Stimulated activated CD4-positive, alpha-beta T cell treated with anti-CD3 and anti-CD28 coated beads, Interleukin-2, amount 100 ng/mL, for 24 hours (primary cell): ENCODE measurements at regions not wholly inside any gene's neighbourhood (a gene's known extent, or its start where the extent isn't known, plus 50 kb on each side); places are given as distances from the start of the nearest gene placed in this dataset.
"Not testable (repeated sequence)": the region's sequence is repeated elsewhere in the genome, so short reads cannot be mapped to it uniquely, and the experiment has no call there.

Experiments used
- DNase-seq, 2 donors: peaks; one replicate each; pipeline ENCODE4 v3.0.0-alpha.2; 2020

DNA sequence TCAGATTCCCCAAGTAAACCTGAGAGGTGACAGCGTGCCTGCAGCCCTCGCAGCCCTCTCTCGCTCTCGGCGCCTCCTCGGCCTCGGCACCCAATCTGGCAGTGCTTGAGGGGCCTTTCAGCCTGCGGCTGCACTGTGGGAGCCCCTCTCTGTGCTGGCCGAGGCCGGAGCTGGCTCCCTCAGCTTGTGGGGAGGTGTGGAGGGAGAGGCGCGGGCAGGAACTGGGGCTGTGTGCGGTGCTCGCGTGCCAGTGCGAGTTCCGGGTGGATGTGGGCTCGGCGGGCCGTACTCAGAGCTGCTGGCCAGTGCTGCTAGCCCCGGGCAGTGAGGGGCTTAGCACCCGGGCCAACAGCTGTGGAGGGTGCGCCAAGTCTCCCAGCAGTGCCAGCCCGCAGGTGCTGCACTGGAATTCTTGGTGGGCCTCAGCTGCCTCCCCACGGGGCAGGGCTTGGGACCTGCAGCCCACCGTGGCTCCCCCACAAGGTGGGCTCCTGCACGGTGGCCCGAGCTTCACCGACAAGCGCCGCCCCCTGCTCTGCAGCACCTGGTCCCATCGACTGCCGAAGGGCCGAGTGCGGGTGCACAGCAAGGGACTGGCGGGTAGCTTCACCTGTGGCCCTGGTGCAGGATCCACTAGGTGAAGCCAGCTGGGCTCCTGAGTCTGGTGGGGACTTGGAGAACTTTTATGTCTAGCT lies 809.7 kb upstream of the ADGRB3 start:
- no peak for DNase-seq

DNA sequence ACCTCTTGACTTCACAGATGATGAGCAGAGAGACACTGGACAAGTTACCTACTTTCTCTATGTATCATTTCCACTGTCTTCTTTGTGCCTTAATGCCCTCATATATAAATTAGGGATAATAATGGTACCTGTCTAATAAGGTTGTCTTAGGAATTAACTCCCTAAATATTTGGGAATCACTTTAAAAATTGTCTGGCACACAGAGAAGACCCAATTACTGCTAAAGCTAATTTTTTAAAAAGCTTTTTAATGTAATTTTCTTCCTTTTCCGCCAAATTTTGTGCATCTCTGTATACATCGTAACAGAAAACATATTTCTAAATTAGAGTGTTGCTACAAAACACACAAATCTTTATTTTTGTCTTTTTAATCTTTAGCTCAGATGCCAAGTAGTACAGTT lies 816.8 kb upstream of the ADGRB3 start:
- DNase-seq = no peak

DNA sequence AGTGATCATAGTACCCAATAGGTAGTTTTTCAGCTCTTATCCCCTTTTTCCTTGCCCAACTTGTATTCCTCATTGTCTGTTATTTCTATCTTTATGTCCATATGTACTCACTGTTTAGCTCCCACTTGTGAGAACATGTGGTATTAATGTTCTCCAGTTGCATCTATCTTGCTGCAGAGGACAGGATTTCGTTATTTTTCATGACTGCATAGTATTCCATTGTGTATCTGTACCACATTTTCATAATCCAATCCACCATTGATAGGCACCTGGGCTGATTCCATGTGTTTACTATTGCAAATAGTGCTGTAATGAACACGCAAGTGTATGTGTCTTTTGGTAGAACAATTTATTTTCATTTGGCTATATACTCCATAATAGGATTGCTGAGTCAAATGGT lies 819.5 kb upstream of the ADGRB3 start:
- no peak for DNase-seq

DNA sequence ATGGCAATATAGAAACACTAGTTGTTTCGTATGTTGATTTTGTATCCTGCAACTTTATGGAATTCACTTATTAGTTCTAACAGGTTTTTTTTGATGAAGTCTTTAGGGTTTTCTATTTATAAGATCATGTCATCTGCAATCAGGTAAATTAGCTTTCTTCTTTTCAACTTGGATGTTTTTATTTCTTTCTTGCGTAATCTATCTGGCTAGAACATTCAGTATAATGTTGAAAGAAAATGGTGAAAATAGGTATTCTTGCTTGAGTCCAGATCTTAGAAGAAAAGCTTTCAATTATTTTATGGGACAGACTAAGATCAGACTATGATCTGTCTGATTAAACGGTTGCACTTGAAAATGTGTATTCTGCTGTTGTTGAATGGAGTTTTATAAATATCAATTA lies 820.8 kb upstream of the ADGRB3 start:
- no peak for DNase-seq

DNA sequence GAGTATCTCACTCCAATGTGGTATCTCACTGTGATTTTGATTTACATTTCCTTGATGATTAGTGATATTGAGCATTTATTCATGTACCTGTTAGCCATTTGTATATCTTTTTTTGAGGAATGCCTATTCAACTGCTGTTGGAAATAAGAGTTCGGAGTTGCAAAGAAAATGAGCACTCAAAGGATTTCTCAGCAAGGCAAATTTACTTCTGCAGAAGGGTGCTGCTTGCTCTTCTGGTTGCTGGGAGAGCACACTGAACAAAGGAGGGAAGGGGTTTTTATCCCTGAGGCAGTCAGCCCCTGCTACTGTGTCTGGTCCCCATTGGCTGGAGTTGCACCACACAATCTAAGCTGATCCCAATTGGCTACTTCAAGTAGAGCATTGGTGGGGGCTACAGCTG lies 822.4 kb upstream of the ADGRB3 start:
- no peak for DNase-seq

DNA sequence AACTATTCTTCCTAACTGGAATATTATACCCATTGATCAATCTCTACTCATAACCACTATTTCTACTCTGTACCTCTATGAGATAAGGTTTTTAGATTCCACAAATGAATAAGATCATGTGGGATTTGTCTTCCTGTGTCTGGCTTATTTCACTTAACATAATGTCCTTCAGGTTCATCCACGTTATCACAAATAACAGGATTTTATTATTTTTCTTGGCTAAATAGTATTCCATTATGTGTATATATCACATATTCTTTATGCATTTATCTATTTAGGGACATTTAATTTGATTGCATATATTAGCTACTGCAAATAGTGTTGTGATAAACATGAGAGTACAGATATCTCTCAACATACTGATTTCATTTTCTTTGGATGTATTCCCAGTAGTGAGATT lies 823.0 kb upstream of the ADGRB3 start:
- DNase-seq = no peak

DNA sequence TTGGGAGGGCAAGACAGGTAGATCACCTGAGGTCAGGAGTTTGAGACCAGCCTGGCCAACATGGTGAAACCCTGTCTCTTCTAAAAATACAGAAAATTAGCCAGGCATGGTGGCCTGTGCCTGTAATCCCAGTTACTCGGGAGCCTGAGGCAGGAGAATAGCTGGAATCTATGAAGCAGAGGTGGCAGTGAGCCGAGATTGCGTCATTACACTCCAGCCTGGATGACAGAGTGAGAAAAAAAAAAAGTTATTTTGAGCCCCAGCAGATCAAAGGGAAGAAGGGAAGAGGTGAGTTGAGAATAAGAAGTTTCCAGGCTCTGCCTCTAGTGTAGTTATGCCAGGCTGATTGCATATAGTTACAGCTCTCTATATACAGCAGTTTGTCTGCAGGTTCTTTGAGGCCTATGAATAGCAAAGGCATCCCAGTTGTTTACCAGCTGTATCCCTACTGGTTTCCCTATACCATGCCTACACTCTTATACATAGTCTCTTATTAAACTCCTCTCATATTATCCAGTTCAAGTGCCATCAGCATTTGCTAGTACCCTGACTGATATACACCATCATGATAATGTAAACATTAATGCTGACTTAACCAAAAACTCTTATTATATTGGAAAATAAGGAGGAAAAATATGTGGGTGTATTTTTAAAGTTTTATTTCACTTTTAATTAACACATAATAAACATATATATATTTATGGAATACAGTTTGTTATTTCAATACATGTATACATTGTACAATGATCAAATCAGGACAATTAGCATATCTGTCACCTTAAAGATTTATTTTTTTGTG lies 823.6 kb upstream of the ADGRB3 start:
- no peak for DNase-seq

DNA sequence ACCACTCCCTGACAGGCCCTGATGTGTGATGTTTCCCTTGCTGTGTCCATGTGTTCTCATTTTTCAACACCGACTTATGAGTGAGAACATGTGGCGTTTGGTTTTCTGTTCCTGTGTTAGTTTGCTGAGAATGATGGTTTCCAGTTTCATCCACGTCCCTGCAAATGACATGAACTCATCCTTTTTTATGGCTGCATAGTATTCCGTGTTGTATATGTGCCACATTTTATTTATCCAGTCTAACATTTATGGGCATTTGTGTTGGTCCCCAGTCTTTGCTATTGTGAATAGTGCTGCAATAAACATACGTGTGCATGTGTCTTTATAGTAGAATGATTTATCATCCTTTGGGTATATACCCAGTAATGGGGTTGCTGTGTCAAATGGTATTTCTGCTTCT lies 830.3 kb upstream of the ADGRB3 start:
- DNase-seq = not testable (repeated sequence)

DNA sequence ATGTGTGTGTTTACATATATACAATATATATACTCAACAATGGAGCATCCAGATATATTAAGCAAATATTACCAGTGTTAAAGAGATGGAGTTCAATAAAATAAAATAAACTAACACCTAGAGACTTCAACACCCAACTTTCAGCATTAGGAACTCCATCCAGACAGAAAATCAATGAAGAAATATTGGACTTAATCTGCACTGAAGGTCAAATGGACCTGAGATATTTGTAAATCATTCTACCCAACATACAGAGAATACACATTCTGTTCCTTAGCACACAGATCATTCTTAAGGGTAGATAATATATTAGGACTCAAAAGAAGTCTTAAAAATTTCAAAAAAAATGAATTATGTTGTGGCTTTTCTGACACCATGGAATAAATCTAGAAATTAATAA lies 832.3 kb upstream of the ADGRB3 start:
- no peak for DNase-seq

DNA sequence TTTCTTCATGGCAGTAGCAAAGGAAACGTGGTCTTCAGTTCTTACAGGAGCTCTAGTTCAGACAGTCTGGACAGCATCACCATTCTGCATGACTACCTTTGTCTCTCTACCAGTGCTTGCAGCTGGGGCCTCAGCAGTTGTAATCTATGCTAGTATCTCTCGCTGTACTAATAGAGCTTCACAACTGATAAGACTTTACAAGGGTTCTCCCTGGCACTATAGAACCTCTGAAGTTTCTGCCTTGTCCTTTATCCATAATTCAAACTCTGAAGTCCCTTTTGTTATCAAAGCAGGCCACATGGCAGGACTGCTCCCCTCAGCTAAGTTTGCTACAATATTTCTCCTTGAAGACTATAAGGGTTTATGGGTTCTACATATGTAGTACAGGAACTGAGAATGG lies 842.1 kb upstream of the ADGRB3 start:
- no peak for DNase-seq

DNA sequence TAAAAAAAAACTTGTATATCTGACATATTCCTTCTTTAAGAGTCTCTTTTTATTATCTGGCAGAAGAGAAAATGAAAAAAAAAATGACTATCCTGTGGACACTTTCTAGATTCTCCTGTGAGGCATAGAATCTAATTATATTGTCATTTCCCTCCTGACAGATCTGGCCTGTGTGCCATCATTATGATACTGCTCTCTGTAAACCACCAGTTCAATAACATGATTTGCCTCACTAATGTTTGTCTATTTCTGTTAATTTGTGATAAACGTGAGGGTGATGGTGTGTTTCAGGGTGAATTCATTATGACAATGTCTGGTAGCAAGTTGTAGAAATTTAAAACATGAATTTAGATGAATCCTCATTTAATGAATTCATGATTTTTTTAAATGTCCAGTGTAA lies 844.5 kb upstream of the ADGRB3 start:
- DNase-seq = no peak

DNA sequence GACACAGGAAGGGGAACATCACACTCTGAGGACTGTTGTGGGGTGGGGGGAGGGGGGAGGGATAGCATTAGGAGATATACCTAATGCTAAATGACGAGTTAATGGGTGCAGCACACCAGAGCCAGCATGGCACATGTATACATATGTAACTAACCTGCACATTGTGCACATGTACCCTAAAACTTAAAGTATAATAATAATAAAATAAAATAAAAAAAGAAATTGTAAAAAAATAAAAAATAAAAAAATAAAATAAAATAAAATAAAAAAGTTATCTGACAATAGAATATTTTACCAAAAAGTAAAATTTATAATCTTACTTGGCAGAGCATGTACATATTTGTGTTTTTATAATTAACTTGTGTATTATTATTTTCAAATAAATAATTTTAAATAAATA lies 848.0 kb upstream of the ADGRB3 start:
- DNase-seq = not testable (repeated sequence)

DNA sequence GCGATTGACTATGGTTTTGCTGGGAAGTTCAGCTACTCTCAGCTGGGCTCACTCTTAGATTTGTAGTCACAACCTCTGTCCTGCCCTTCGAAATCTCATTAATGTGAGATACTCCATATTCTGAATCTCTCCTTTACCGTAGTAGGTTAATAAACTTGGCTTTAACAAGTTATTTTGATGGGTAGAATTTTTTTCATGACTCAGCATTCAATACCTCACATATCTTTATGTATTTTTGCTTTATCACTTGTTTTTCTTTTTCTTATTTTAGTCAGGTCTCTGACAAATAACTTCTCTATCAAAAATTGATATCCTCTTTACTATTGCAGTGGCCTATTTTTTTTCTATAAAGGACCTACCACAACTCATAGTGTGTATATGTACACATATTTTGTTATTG lies 855.2 kb upstream of the ADGRB3 start:
- no peak for DNase-seq

DNA sequence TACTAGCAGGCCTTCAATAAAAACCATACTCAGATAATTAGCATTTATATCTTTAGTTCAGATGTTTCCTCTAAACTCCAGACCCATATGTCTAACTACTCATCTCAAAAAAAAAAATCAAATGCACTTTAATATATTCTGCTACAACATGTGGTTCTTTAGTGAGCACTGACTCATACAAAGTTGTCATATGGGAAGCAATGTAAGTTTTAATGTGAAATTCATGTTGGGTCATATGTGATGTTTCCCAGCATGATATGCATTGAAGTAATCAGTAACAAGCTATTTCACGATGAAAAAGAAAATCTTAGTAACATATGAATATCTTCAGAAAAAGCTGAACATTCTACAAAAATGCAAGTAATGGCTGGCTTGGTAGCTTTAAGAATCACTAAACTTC lies 859.7 kb upstream of the ADGRB3 start:
- DNase-seq = no peak

DNA sequence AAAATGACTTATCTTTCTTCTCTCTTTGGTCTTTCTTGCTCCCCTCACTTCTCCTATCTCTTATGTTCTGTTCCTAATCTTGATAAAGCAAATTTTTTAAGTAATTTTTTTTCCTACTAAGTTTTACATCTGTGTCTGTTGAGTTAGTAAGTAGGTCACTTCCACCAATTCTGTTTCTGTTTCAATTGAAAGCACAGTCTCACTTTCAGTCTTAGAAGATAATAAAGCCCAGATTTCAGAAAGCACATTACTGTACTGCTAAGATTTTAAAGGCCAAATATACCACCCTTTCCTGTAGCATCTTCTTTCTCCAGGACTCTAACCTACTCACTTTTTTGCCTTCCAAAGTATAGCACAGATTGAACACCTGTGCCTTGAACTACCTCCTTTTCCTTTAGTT lies 866.1 kb upstream of the ADGRB3 start:
- DNase-seq = no peak

DNA sequence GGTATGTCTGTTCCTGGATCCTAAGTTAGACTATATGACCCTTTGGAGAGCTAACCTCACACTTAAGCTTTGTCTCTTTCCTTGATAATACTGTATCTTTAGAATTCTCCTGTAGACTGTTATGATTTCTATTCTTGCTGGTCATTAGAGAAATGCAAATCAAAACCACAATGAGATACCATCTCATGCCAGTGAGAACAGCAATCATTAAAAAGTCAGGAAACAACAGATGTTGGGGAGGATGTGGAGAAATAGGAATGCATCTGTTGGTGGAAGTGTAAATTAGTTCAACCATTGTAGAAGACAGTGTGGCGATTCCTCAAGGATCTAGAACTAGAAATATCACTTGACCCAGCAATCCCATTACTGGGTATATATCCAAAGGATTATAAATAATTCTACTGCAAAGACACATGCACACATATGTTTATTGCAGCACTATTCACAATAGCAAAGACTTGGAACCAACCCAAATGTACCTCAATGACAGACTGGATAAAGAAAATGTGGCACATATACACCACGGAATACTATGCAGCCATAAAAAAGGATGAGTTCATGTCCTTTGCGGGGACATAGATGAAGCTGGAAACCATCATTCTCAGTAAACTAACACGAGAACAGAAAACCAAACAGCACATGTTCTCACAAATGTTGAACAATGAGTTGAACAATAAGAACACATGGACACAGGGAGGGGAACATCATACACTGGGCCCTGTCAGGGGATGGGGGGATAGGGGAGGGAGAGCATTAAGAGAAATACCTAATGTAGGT lies 867.8 kb upstream of the ADGRB3 start:
- not testable (repeated sequence) for DNase-seq

DNA sequence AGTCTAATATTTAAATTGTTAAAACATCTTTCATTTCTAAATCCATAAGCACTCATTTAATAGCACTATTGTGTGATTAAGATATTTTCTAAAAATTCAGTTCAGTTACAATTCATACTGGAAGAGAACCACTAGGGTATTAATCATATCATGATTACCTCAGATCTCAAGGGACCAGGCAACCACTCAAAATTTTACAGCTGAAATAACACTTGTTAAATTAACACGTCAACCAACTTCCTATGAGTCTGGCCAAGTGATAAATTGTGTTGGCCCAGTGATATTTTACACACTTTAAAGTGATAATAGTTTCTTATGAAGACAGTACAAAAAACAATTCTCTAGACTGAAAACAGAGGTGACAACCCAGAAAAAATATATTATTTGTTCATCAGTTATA lies 869.0 kb upstream of the ADGRB3 start:
- DNase-seq = no peak

DNA sequence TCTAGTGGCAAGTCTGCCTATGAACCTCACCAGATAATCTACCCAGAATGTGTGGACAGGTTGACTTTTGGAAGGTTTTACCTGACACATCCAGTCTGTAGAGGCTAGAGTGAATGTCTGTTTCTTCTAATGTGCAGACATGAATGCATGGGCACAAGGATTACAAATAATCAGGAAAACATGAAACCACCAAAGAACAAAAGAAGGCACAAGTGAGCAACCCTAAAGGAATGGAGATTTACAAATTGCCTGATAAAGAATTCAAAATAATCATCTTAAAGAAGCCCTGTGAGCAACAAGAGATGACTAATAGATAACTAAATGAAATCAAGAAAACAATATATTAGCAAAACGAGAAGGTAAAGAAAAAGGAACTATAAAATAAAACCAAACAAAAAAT lies 876.1 kb upstream of the ADGRB3 start:
- no peak for DNase-seq

DNA sequence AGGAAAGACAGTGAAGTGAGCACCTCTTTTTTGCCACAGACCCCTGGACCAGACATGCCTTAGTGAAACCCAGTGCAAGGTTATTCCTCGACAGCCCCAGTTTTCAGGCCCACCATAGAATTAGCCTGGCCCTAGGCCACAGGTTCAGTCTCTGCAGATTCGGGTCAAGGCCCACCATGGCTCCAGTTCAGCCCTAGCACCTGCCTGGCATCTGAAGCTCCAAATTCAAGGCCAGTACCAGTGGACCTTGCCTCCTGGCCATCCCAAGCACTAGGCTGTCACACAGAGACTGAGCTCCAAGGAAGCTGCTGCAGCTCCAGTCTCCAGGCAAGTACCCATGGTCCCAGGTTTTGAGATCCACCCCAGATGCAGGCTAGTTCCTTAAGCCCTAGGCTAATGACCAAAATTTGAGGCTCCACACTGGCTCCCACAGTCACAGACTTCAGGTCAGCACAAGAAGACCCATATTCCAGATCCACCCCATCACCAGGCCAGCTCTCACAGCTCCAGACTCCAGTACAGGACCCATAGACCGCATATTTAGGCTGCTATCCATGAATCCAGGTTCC lies 877.5 kb upstream of the ADGRB3 start:
- DNase-seq = no peak

DNA sequence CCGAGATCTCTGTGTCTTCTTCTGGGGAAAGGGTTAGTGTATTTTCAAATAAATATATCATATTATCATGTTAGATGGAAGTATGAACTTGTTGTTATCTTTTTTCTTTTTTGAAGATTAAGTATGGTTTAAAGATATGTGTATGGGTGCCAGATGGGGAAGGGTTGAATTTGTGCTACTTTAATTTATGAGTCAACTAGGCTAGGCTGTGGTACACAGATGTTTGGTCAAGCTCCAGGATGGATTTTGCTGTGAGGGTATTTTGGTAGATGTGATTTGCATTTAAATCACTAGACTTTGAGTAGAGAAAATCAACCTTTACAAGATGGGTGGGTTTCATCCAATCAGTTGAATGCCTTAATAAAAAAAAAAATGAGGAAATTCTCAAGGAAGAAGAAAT lies 886.6 kb upstream of the ADGRB3 start:
- DNase-seq = no peak

DNA sequence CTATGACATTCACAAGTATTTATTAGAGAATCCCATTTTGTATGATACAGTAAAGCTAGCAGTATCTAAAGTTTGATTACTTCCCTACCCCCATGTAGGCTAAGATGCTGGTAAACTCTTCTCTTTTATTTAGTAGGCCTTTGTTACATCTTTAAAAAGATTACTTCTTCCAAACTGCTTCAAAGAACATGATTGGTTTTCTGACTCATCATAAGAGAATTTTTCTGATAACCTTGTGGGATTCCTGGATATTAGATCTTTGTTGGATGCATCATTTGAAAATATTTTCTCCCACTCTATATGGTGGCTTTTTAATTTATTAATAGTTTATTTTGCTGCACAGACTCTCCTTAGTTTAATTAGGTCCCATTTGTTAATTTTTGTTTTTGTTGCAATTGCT lies 898.3 kb upstream of the ADGRB3 start:
- no peak for DNase-seq

DNA sequence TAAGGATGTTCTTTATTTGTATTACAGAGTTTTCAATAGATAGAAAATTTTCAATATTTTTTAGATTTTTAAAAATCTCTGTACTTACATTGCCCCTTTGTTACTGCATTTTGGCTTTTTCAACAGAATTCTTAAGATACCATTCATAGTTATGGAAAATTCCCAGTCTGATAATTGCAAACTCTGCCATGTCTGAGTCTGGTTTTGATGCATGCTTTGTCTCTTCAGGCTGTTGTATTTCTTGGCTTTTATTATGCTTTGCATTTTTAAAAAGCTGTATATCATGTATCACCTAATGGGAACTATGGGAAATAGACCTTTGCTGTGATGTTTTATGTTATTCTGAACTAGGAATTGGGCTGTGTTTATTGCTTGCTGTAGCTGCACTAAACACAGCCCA lies 898.9 kb upstream of the ADGRB3 start:
- DNase-seq = no peak

DNA sequence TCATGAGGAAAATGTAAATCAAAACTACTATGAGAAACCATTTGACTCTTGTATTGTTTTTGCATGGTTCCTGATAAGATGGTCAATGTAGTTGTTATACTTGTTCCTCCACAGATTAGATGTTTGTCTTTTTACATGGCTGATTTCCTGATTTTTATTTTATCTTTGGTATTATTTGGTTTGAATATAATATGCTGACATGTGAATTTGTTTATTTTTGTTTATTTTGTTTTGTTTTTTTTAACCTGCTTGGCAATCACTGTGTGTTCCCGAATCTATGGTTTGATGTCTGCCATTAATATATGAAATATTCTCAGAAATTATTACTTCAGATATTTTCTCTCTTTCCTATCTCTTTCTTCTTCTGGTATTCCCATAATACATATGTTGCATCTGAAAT lies 899.5 kb upstream of the ADGRB3 start:
- no peak for DNase-seq

DNA sequence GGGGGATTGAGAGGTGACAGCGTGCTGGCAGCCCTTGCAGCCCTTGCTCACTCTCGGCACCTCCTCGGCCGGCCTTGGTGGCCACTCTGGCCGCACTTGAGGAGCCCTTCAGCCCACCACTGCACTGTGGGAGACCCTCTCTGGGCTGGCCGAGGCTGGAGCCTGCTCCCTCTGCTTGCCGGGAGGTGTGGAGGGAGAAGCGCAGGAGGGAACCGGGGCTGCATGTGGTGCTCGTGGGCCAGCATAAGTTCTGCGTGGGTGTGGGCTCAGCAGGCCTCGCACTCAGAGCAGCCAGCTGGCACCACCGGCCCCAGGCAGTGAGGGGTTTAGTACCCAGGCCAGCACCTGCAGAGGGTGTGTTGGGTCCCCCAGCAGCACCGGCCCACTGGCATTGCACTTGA lies 912.2 kb upstream of the ADGRB3 start:
- no peak for DNase-seq
